HL-60 (cell line): ENCODE measurements at regions not wholly inside any gene's neighbourhood (a gene's known extent, or its start where the extent isn't known, plus 50 kb on each side); places are given as distances from the start of the nearest gene placed in this dataset.

Source experiments
- POLR2AphosphoS5 ChIP-seq: IDR thresholded peaks from 2 replicates; pipeline ENCODE4 v1.6.1; 2012; ENCODE audit warnings: low read depth
- TF ChIP-seq, protein P1 (sequence below): IDR thresholded peaks from one replicate; pipeline ENCODE4 v1.5.1; 2011; ENCODE audit warnings: low read length, control low read depth, inconsistent platforms; ENCODE audit not compliant: insufficient read depth

DNA sequence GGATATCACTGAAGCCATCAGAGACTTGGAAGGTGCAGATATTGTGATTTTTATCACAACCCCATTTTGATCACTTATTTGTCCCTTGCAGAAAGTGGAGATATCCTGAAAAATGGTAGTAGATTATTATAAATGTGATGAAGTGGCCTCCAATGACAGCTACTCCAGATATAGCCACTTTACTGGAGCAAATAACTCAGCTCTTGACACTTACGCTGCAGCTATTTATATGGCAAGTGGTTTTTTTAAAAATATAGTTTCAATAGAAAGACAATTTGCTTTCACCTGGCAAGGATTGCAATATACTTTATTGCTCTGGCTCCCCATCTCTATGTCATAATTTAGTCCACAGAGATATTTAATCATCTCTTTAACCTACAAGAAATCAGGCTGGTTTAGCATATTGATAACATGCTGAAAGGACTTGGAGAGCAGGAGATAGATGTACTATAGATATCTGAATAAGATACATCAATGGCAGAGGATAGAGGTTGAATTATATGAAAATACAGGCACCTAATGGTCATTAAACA lies 182.8 kb upstream of the SKOR2 start:
- TF ChIP-seq POLR2AphosphoS5, result no peak
- TF ChIP-seq, protein P1, sequence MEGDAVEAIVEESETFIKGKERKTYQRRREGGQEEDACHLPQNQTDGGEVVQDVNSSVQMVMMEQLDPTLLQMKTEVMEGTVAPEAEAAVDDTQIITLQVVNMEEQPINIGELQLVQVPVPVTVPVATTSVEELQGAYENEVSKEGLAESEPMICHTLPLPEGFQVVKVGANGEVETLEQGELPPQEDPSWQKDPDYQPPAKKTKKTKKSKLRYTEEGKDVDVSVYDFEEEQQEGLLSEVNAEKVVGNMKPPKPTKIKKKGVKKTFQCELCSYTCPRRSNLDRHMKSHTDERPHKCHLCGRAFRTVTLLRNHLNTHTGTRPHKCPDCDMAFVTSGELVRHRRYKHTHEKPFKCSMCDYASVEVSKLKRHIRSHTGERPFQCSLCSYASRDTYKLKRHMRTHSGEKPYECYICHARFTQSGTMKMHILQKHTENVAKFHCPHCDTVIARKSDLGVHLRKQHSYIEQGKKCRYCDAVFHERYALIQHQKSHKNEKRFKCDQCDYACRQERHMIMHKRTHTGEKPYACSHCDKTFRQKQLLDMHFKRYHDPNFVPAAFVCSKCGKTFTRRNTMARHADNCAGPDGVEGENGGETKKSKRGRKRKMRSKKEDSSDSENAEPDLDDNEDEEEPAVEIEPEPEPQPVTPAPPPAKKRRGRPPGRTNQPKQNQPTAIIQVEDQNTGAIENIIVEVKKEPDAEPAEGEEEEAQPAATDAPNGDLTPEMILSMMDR, result no peak
